ENCODE measurements at regions not wholly inside any gene's neighbourhood (a gene's known extent, or its start where the extent isn't known, plus 50 kb on each side); places are given as distances from the start of the nearest gene placed in this dataset.

- TF ChIP-seq, protein P1, sequence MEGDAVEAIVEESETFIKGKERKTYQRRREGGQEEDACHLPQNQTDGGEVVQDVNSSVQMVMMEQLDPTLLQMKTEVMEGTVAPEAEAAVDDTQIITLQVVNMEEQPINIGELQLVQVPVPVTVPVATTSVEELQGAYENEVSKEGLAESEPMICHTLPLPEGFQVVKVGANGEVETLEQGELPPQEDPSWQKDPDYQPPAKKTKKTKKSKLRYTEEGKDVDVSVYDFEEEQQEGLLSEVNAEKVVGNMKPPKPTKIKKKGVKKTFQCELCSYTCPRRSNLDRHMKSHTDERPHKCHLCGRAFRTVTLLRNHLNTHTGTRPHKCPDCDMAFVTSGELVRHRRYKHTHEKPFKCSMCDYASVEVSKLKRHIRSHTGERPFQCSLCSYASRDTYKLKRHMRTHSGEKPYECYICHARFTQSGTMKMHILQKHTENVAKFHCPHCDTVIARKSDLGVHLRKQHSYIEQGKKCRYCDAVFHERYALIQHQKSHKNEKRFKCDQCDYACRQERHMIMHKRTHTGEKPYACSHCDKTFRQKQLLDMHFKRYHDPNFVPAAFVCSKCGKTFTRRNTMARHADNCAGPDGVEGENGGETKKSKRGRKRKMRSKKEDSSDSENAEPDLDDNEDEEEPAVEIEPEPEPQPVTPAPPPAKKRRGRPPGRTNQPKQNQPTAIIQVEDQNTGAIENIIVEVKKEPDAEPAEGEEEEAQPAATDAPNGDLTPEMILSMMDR (IDR thresholded peaks at IDR 0.05; ENCODE audit: extremely low read depth, insufficient read depth, missing control alignments): no peak
- DNase-seq (ENCODE audit: low spot score): no peak
- in situ Hi-C loops (cut with MboI; ENCODE audit: low pct_unique_long_range_greater_than_20kb, low sequenced_read_pairs, unreplicated experiment): no loop called here
Measured at GRCh38 chr4:3365871-3366842, 73.3 kb downstream of the RGS12 start.

DNA sequence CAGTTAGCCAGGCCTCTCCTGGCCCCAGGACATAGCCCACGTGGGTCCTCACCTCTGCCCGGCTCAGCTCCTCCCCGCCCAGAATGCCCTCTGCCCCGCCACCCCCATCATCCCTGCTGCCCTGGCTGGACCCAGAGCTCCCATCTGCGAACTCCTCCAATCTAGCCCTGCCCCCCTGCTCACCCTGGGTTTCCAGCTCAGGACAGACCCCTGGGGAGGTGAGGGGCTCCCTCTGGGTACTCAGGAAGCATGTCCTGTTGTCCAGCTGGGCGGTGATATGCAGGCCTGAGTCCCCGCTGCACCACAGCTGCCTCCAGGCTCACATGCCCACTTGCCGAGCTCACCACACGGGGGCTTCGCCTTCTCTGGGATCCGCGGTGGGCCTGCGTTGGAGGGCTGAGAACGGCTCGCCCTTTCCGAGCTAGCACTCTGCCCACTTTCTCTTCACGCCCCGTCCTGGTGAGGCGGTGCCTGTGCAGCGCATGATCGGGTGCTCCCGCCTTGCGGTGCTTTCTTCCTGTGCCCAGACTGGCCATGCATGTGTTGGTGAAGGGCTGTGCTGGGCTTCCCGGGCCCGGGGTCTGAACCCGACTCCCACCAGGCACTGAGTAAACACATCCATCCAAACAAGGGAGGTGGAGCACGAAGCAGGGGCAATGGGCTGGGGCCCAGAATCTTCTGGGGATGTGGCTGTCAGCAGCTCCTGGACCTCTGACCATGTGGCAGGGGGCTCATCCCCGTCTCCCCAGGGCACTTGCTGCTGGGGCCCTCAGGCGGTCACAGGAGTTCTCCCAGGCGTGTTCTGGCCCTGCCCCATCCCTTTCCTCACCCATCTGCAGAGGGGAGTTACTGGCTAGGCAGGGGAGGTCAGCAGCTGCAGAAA lies 74.3 kb downstream of the RGS12 start:
- in situ Hi-C loops (cut with MboI; ENCODE audit: low pct_unique_long_range_greater_than_20kb, low sequenced_read_pairs, unreplicated experiment): no loop called here
- DNase-seq (ENCODE audit: low spot score): no peak
- TF ChIP-seq, protein P1 (IDR thresholded peaks at IDR 0.05; ENCODE audit: extremely low read depth, insufficient read depth, missing control alignments): no peak

- no peak for DNase-seq (ENCODE audit: low spot score)
- in situ Hi-C loops (cut with MboI; ENCODE audit: low pct_unique_long_range_greater_than_20kb, low sequenced_read_pairs, unreplicated experiment): no loop called here
- TF ChIP-seq, protein P1 (IDR thresholded peaks at IDR 0.05; ENCODE audit: extremely low read depth, insufficient read depth, missing control alignments): no peak
Measured at GRCh38 chr4:3367866-3368265, 73.9 kb upstream of the HGFAC start.

DNA sequence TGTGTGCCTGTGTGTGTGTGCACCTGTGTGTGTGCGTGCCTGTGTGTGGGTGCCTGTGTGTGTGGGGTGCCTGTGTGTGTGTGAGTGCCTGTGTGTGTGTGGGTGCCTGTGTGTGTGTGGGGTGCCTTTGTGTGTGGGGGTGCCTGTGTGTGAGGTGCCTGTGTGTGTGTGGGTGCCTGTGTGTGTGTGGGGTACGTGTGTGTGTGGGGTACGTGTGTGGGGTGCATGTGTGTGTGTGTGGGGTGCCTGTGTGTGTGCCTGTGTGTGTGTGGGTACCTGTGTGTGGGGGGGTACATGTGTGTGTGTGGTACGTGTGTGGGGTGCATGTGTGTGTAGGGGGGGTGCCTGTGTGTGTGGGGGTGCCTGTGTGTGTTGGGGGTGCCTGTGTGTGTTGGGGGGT lies 73.4 kb upstream of the HGFAC start:
- no peak for DNase-seq (ENCODE audit: low spot score)
- TF ChIP-seq, protein P1 (IDR thresholded peaks at IDR 0.05; ENCODE audit: extremely low read depth, insufficient read depth, missing control alignments): no peak
- in situ Hi-C loops (cut with MboI; ENCODE audit: low pct_unique_long_range_greater_than_20kb, low sequenced_read_pairs, unreplicated experiment): no loop called here

GRCh38 chr4:3368841-3369760 lies 72.7 kb upstream of the HGFAC start:
- DNase-seq (ENCODE audit: low spot score): no peak
- in situ Hi-C loops (cut with MboI; ENCODE audit: low pct_unique_long_range_greater_than_20kb, low sequenced_read_pairs, unreplicated experiment): no loop called here
- TF ChIP-seq, protein P1 (IDR thresholded peaks at IDR 0.05; ENCODE audit: extremely low read depth, insufficient read depth, missing control alignments): no peak

Measured in GM13977 (cell line).